CD4-positive, alpha-beta T cell (primary cell): ENCODE measurements at regions not wholly inside any gene's neighbourhood (a gene's known extent, or its start where the extent isn't known, plus 50 kb on each side); places are given as distances from the start of the nearest gene placed in this dataset.

ENCODE experiments used
- ATAC-seq: fragments of 200-7000 bp; cut with Tn5 transposase; one replicate; pipeline ENCODE4 v1.10.0; 2022; ENCODE audit warnings: mild to moderate bottlenecking; ENCODE audit not compliant: poor library complexity
- CTCF ChIA-PET: fragments of 350-600 bp; sonication (Branson Sonifier 250); formaldehyde crosslinking; loops from one replicate; lab custom pipeline; 2021; ENCODE audit warnings: antibody characterized with exemption, inconsistent platforms; lab: Charles Lee
- POLR2A ChIA-PET: fragments of 350-600 bp; sonication (Branson Sonifier 250); formaldehyde crosslinking; loops from one replicate; lab custom pipeline; 2021; ENCODE audit warnings: antibody characterized with exemption, inconsistent platforms; lab: Charles Lee
- DNase-seq, 14 experiments: peaks; one replicate each; pipeline ENCODE4 v3.0.0-alpha.2; 2013 to 2020; ENCODE audit warnings: mixed read lengths in 2 of 14
- H3K27ac ChIP-seq, 2 donors: one replicate each; pipeline versions ENCODE4 v1.5.1 to v1.7.0; 2013; ENCODE audit warnings: low read length in 2 of 2, low read depth in 1 of 2, mild to moderate bottlenecking in 1 of 2
- H3K27me3 ChIP-seq, 2 experiments: 1 replicate in 1 of 2; 2 replicates in 1 of 2; pipeline versions ENCODE4 v1.6.1 to v1.7.0; 2013; ENCODE audit warnings: low read length in 2 of 2, control low read depth in 1 of 2, mild to moderate bottlenecking in 1 of 2, moderate library complexity in 1 of 2; ENCODE audit not compliant: insufficient read depth in 2 of 2, control insufficient read depth in 1 of 2
- H3K36me3 ChIP-seq: one replicate; pipeline ENCODE4 v1.6.1; 2013; ENCODE audit warnings: low read length, control low read depth; ENCODE audit not compliant: insufficient read depth
- H3K4me1 ChIP-seq: one replicate; pipeline ENCODE4 v1.6.1; 2013; ENCODE audit warnings: low read length, control low read depth; ENCODE audit not compliant: insufficient read depth
- H3K4me3 ChIP-seq: one replicate; pipeline ENCODE4 v1.5.1; 2013; ENCODE audit warnings: mild to moderate bottlenecking, low read length, moderate library complexity
- H3K9me3 ChIP-seq, 2 experiments: 1 replicate in 1 of 2; 2 replicates in 1 of 2; pipeline versions ENCODE4 v1.6.1 to v1.7.0; 2013; ENCODE audit warnings: low read length in 2 of 2, mild to moderate bottlenecking in 2 of 2, control low read depth in 1 of 2, moderate library complexity in 1 of 2; ENCODE audit not compliant: control insufficient read depth in 1 of 2, insufficient read depth in 1 of 2
- H3K27ac Mint-ChIP-seq: one replicate; pipeline ENCODE4 v1.8.0; 2020; ENCODE audit warnings: mixed read lengths
- H3K27me3 Mint-ChIP-seq: one replicate; pipeline ENCODE4 v1.8.0; 2021; ENCODE audit warnings: mixed read lengths
- H3K36me3 Mint-ChIP-seq: one replicate; pipeline ENCODE4 v1.8.0; 2021; ENCODE audit warnings: low read depth, mixed read lengths
- H3K4me1 Mint-ChIP-seq: one replicate; pipeline ENCODE4 v1.8.0; 2021; ENCODE audit warnings: low read depth, mixed read lengths
- H3K4me3 Mint-ChIP-seq: one replicate; pipeline ENCODE4 v1.8.0; 2020; ENCODE audit warnings: mild to moderate bottlenecking, mixed read lengths
- H3K9me3 Mint-ChIP-seq: one replicate; pipeline ENCODE4 v1.8.0; 2020; ENCODE audit warnings: mixed read lengths
- intact Hi-C, 2 experiments: fragments of 100-400 bp; cut with DNase I in 1 of 2; cut with micrococcal nuclease in 1 of 2; formaldehyde crosslinking; loops; one replicate each; pipeline versions ENCODE4 v1.15.1 to v1.9.0; 2023 to 2025; cut with DNase I, micrococcal nuclease
- TF ChIP-seq, protein P1 (sequence below): fragments of 200-600 bp; IDR thresholded peaks from one replicate; pipeline ENCODE4 v1.8.0; 2022; ENCODE audit warnings: antibody characterized with exemption, mild to moderate bottlenecking

DNA sequence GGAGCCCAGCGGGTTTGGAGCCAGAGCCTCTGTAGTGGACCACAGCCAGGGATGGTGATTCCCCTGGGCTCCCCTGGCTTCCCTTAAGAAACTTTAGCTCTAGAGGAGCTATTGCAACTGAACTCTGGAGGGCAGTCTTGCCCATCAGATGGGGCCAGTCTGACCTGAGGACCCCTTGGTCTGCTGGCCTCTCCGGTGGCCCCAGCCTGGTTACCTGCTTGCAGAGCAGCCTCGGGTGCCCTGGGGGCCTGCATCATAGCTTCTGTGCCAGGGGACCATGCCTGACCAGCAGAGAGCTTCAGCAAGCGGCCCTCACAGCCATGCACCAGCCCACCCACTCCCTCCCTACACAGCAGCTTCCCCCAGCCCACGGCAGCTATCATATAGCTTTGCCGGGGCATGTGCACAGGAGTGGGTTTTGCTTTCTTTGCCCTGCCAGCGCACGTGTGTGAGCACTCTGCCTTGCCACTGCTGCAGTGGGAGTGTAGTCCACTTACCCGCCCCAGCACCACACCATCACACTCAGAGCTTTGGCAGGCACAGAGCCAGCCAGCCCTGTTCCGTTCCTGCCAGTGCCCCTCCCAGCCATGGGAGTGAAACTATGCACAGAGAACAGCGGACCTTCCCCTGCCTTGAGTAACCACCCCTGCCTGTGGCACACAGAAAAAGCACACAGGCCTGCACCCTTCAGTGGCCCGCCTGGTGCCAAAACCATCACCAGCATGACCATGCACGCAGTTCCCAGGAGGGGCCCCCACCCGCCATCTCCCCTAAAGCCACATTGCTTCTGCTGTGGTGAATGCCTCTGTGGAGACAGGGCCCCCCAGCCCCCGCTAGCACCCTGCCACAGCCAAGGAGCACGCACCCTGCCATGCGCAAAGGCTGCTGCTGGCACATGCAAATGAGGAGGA, 442.9 kb upstream of the NEGR1 start:
- ATAC-seq = no peak
- no peaks in the 10 kb centered on the region for H3K4me1 ChIP-seq
- H3K36me3 ChIP-seq = no peaks in the 10 kb centered on the region
- ChIA-PET CTCF (no interaction called here), POLR2A (no interaction called here)
- H3K4me3 ChIP-seq = no peak overlapping the region
- no peak overlapping the region for H3K27ac Mint-ChIP-seq
- no peaks in the 10 kb centered on the region for H3K27me3 Mint-ChIP-seq
- no peak overlapping the region for H3K4me3 Mint-ChIP-seq
- H3K9me3 Mint-ChIP-seq = peaks cover 7% of the 10 kb centered on the region
- H3K4me1 Mint-ChIP-seq = no peaks in the 10 kb centered on the region
- H3K36me3 Mint-ChIP-seq = no peaks in the 10 kb centered on the region
- TF ChIP-seq, protein P1, sequence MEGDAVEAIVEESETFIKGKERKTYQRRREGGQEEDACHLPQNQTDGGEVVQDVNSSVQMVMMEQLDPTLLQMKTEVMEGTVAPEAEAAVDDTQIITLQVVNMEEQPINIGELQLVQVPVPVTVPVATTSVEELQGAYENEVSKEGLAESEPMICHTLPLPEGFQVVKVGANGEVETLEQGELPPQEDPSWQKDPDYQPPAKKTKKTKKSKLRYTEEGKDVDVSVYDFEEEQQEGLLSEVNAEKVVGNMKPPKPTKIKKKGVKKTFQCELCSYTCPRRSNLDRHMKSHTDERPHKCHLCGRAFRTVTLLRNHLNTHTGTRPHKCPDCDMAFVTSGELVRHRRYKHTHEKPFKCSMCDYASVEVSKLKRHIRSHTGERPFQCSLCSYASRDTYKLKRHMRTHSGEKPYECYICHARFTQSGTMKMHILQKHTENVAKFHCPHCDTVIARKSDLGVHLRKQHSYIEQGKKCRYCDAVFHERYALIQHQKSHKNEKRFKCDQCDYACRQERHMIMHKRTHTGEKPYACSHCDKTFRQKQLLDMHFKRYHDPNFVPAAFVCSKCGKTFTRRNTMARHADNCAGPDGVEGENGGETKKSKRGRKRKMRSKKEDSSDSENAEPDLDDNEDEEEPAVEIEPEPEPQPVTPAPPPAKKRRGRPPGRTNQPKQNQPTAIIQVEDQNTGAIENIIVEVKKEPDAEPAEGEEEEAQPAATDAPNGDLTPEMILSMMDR = no peak
- peak in 1 of 14 experiments; percentile 2 for DNase-seq
- intact Hi-C loops = no loop called here
- no peak overlapping the region for H3K27ac ChIP-seq
- H3K9me3 ChIP-seq = peaks cover 0 to 16% of the 10 kb centered on the region in 2 experiments
- H3K27me3 ChIP-seq = no peaks in the 10 kb centered on the region

DNA sequence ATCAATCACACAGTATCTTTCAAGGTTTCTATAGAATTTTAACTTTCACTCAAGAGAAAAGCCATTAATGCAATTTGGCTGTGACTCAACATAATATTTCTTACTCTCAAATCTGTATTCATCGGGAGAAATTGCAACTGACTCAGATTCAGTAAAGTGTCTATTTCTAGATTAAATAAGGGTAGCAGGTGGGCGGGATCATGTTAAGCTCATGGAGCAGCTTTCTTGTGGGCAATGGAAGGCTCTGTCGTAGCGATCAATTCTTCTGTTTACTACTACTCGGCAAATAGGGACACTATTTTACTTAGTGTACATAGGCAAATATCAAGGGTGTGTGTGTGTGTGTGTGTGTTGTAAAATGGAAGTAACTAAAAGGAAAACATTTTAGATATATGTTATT, 423.6 kb upstream of the NEGR1 start:
- no peak overlapping the region for H3K4me3 ChIP-seq
- no peak for ATAC-seq
- no peaks in the 10 kb centered on the region for H3K4me1 Mint-ChIP-seq
- intact Hi-C loops = no loop called here
- H3K27ac Mint-ChIP-seq = no peak overlapping the region
- H3K36me3 Mint-ChIP-seq = no peaks in the 10 kb centered on the region
- no peaks in the 10 kb centered on the region for H3K27me3 Mint-ChIP-seq
- H3K4me3 Mint-ChIP-seq = no peak overlapping the region
- H3K9me3 Mint-ChIP-seq = peaks cover 4% of the 10 kb centered on the region
- POLR2A ChIA-PET = no interaction called here
- CTCF ChIA-PET = no interaction called here
- no peaks in the 10 kb centered on the region for H3K27me3 ChIP-seq
- no peaks in the 10 kb centered on the region for H3K9me3 ChIP-seq
- H3K36me3 ChIP-seq = no peaks in the 10 kb centered on the region
- no peak for DNase-seq
- TF ChIP-seq, protein P1 = no peak
- no peaks in the 10 kb centered on the region for H3K4me1 ChIP-seq
- H3K27ac ChIP-seq = no peak overlapping the region

DNA sequence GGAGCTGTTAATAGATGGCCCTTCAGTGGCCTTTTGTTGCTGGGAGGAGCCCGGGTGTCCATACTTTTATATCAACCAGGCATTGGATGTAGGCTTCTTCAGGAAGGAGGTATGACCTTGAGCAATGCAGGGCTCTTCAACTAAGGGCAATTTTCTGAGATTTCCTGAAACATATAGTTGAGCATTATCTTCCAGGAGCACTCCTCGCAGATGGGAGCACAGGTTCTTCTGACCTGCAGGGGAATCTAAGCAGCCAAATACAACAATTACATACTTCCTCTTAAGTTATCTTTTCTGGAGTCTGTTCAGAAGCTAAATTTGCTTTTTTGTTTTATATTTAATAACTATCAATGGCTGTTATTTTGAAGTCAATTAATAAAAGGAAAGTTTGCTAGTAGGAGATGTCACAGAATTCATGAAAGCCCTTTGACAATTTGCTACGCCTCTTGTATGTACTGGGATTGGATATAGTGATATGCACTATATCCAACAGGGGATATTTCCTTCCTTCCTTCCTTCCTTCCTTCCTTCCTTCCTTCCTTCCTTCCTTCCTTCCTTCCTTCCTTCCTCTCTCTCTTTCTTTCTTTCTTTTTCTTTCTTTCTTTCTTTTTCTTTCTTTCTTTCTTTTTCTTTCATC, 422.6 kb upstream of the NEGR1 start:
- Mint-ChIP-seq H3K27me3 (no peaks in the 10 kb centered on the region), H3K36me3 (no peaks in the 10 kb centered on the region), H3K4me1 (no peaks in the 10 kb centered on the region), H3K27ac (no peak overlapping the region), H3K4me3 (no peak overlapping the region), H3K9me3 (peaks cover 4% of the 10 kb centered on the region)
- POLR2A ChIA-PET = no interaction called here
- ATAC-seq = no peak
- H3K27me3 ChIP-seq = no peaks in the 10 kb centered on the region
- intact Hi-C loops = no loop called here
- H3K4me3 ChIP-seq = no peak overlapping the region
- H3K9me3 ChIP-seq = no peaks in the 10 kb centered on the region
- H3K36me3 ChIP-seq = no peaks in the 10 kb centered on the region
- H3K4me1 ChIP-seq = no peaks in the 10 kb centered on the region
- H3K27ac ChIP-seq = no peak overlapping the region
- TF ChIP-seq, protein P1 = no peak
- CTCF ChIA-PET = interaction anchor here (0.7 kb wide), 1 partner anchor 25 kb away, joined by 3 read pairs; no protein-coding TSS in a partner anchor
- no peak for DNase-seq
